Putamen (tissue), 1 donor: ENCODE measurements at regions not wholly inside any gene's neighbourhood (a gene's known extent, or its start where the extent isn't known, plus 50 kb on each side); places are given as distances from the start of the nearest gene placed in this dataset.

Experiments used
- DNase-seq: peaks from one replicate; pipeline ENCODE4 v3.0.0-alpha.2; 2016; ENCODE audit warnings: low spot score

DNA sequence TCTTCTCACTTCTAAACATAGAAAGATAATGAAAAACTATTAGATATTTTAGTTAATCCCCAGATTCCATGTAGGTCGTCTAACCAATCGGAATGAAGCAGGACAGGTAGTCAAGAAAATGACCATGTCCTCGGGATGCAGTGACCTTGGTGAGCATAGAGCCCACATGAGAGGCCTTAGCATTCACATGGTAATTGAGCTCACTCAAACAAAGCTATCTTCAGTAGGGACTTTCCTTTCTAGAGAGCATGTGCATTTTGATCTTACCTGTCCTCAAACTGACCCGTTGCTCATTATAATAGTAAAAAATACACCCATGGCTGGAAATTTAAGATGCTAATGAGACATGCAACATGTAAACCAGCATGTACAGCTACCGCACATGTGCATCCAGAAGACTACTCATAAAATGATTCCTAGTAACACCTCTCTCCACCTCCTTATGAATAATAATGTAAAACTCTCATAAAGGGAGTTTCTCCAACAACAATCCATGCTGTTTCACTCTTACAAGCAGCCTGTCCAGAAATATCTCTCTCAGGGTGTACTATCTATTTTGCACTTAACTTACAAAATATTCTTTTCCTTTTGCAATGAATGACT lies 274.0 kb upstream of the CDH9 start:
- no peak for DNase-seq

DNA sequence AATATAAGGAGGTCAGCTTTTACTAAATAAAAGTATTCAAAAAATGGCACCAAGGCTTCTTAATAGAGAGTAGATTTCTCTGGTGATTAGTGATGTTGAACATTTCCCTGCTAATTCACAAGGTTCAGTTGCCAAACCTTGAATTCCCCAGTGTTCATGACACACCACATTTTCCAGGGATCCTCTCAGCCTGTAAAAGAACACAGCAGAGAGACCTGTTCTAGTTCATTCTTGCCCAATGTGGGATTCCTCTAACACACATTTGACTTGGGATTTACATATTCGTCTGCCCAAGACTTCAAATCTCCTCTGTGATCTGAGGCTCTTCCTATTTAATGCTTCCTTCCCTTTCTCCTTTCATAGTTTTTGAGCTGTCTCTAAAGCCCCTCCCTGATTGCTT lies 273.2 kb upstream of the CDH9 start:
- no peak for DNase-seq

GRCh38 chr5:27308153-27308552 lies 269.8 kb upstream of the CDH9 start:
- no peak for DNase-seq

GRCh38 chr5:27290172-27290571 lies 251.8 kb upstream of the CDH9 start:
- DNase-seq = no peak

DNA sequence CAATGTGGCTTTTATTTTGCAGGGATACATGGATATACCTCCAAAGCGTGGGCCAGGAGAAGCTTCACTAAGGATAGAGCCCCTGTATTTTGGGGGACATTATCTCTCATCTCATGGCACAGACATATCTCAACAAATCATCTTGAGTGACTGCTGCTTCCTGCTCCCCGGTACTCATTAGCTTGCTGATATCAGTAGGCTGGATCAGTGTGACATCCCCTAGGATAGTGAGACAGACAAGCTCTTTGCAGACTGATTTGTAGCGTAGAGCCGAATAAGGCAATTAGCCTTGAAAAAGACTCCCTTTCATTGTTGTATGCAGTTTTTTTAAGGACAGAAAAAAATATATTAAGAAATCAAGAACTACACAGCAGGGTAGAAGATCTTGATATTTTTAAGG lies 237.7 kb upstream of the CDH9 start:
- DNase-seq = no peak

DNA sequence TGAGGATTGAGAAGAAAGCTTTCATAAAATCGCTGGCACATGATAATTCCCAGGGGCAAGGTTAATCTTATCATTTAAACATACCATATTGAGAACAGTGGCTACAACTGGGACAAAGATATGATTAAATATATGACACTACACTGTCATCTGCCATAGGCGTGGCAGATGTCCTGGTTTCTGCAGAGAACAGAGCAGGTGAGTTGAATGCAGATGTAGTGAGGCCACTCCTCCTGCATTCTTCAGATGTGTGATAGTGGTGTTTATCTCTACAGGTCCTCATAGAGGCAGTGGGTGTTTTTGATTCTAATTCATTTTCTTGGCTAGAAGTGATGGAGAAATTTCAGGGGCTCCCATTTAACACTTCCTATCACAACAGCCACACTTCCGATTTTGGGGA lies 237.0 kb upstream of the CDH9 start:
- DNase-seq = no peak

- DNase-seq = no peak
Measured at GRCh38 chr5:27269766-27270165, 231.4 kb upstream of the CDH9 start.

GRCh38 chr5:27267209-27267824 lies 228.9 kb upstream of the CDH9 start:
- no peak for DNase-seq

- DNase-seq = no peak
Measured at GRCh38 chr5:27266184-27266583, 227.8 kb upstream of the CDH9 start.

GRCh38 chr5:27257696-27258095 lies 219.3 kb upstream of the CDH9 start:
- no peak for DNase-seq

DNA sequence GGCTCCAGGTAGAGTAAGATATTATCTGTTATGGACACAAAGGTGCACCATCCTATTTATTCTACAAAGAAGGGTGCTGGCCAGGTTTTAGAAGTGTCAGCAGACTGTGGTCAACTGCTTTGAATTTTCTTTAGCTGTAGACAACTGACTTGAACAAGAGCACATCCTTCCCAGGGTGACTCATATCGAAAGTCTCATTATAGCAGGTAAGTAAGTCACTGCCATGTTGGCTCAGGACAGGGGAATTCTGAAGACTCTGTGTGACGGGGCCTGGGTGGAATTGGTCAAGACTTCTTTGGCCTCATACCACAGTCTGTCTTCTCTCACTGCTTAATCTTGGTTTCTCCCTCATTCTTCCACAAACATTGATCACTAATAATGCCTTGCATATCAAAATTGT lies 214.5 kb upstream of the CDH9 start:
- no peak for DNase-seq

DNA sequence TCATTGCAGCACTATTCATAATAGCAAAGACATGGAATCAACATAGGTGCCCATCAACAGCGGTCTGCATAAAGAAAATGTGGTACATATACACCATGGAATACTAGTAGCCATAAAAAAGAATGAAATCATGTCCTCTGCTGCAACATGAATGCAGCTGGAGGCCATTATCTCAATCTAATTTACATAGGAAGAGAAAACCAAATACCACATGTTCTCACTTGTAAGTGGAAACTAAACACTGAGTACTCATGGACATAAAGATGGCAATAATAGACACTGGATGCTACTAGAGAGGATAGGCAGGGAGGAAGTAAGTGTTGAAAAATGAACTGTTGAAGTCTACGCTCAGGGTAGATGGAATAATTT lies 203.9 kb upstream of the CDH9 start:
- no peak for DNase-seq

GRCh38 chr5:27241564-27242257 lies 203.3 kb upstream of the CDH9 start:
- no peak for DNase-seq

DNA sequence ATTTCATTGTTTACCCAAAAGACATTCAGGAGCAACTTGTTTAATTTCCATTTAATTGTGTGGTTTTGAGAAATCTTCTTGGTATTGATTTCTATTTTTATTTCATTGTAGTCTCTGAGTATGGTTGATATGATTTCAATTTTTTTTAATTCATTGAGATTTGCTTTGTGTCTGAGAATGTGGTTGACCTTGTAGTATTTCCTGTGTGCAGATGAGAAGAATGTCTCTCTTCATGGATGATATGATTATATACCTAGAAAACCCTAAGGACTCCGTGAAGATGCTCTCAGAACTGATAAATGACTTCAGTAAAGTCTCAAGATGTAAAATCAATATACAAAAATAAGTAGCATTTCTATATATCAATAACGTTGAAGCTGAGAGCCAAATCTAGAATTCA lies 202.4 kb upstream of the CDH9 start:
- no peak for DNase-seq

DNA sequence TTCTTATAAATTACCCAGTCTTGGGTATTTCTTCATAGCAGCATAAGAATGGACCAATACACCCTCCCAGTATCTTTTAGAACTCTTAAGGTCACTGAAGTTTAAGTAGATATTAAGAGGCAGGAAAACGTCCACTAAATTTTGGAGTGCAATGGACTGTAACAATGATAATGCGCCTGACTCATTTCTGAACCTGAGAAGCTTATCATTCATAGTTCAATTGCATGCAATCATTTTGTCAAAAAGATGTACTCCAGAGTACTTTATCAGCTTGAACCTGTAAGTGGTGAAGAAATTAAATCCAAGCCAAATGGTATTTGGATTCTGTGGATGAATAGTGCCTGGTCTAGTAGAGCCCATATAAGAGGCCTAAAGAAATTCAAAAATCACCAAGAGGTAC lies 196.5 kb upstream of the CDH9 start:
- no peak for DNase-seq

- DNase-seq = no peak
Measured at GRCh38 chr5:27221410-27221809, 183.0 kb upstream of the CDH9 start.

- DNase-seq = no peak
Measured at GRCh38 chr5:27220752-27221151, 182.4 kb upstream of the CDH9 start.

DNA sequence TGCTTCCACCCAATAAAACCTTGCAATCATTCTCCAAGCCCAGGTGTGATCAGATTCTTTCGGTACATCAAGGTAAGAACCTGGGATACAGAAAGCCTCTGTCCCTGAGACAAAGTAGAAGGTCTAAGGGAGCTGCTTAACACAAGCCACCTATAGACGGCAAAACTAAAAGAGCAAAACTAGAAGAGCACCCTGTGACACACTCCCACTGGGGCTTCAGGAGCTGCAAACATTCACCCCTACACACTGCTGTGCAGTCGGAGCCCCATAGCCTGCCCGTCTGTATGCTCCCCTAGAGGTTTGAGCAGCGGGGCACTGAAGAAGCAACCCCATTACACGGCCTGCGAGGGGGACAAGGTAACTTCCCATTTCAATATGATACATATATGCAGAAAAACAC lies 179.6 kb upstream of the CDH9 start:
- DNase-seq = no peak

GRCh38 chr5:27217155-27217956 lies 179.0 kb upstream of the CDH9 start:
- no peak for DNase-seq

- no peak for DNase-seq
Measured at GRCh38 chr5:27216367-27216950, 178.1 kb upstream of the CDH9 start.

DNA sequence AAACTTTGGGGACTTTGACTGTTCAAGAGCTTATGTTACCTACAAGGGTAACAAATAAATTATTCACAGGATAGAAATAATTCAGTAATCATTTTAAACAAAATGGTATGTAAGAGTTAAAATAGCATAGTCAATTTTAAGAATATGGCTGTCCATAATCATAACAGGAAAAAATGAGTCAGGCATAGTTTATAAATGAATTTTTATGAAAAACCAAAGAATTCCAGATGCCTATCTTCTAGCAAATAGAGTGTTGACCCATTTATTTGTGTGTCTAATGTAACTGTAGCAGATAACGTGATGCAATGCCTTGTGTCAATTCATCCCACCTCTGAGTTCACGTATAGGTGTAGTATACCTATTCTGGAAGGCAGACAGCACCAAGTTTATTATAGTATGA lies 169.7 kb upstream of the CDH9 start:
- DNase-seq = no peak

GRCh38 chr5:27191786-27192510 lies 153.6 kb upstream of the CDH9 start:
- DNase-seq = no peak
